Tibial nerve (tissue), 4 donors: ENCODE measurements at regions not wholly inside any gene's neighbourhood (a gene's known extent, or its start where the extent isn't known, plus 50 kb on each side); places are given as distances from the start of the nearest gene placed in this dataset.

Source experiments
- DNase-seq, 2 donors: peaks; one replicate each; pipeline ENCODE4 v3.0.0-alpha.2; 2019; ENCODE audit warnings: low spot score in 2 of 2
- H3K27ac ChIP-seq, 4 donors: fragments of 200-600 bp; sonication (generic) in 3 of 4; one replicate each; pipeline ENCODE4 v1.5.1; 2017 to 2019; ENCODE audit warnings: mild to moderate bottlenecking in 1 of 4
- H3K27me3 ChIP-seq, 2 donors: fragments of 200-600 bp; sonication (generic) in 1 of 2; one replicate each; pipeline versions ENCODE4 v1.5.1 to v1.6.0; 2017 to 2019
- H3K36me3 ChIP-seq, 3 donors: fragments of 200-600 bp; sonication (generic); one replicate each; pipeline ENCODE4 v1.5.1; 2018 to 2019
- H3K4me1 ChIP-seq, 4 donors: fragments of 200-600 bp; sonication (generic) in 3 of 4; one replicate each; pipeline ENCODE4 v1.5.1; 2017 to 2019
- H3K4me3 ChIP-seq, 4 donors: fragments of 200-600 bp; sonication (generic) in 3 of 4; one replicate each; pipeline ENCODE4 v1.5.1; 2017 to 2019; ENCODE audit warnings: mild to moderate bottlenecking in 1 of 4, moderate library complexity in 1 of 4
- H3K9me3 ChIP-seq, 4 donors: fragments of 200-600 bp; sonication (generic) in 3 of 4; one replicate each; pipeline ENCODE4 v1.5.1; 2017 to 2019
- EP300 ChIP-seq, 2 donors: sonication (generic); formaldehyde crosslinking; IDR thresholded peaks; one replicate each; pipeline ENCODE4 v1.6.1; 2017; ENCODE audit warnings: antibody characterized with exemption in 2 of 2, mild to moderate bottlenecking in 1 of 2
- POLR2A ChIP-seq, 2 donors: fragments of 450-650 bp; IDR thresholded peaks; one replicate each; pipeline ENCODE4 v1.6.1; 2017; ENCODE audit warnings: antibody characterized with exemption in 2 of 2, mild to moderate bottlenecking in 2 of 2, moderate library complexity in 2 of 2
- WGBS, 2 donors: methylation state at CpG; one replicate each; pipeline ENCODE4 v1.1.5; 2018; 5-methylcytosine and 5-hydroxymethylcytosine counted together
- TF ChIP-seq, protein P1 (sequence below), 5 experiments: fragments of 200-600 bp in 3 of 5; fragments of 450-650 bp in 2 of 5; sonication (generic) in 3 of 5; IDR thresholded peaks; one replicate each; pipeline ENCODE4 v1.5.1; 2016 to 2019; ENCODE audit warnings: antibody characterized with exemption in 5 of 5, mild to moderate bottlenecking in 3 of 5, moderate library complexity in 2 of 5

DNA sequence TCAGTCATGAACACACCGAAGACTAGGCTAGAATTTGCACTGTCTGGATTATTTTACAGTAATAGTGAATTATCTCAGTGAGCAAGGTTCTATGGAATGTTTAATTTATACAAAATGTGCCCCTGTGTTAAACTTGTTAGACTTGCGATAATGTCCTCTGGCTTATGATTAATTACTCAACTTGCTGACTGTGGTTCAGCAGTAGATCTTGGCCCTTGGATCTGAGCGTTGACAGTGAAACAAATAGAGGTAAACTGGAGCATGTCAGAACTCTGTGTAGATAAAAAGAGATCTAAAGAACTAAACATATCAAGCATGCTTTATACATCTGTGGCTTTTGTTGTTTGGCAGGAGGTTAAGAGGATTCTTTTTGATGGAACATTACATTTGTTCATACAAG lies 407.6 kb downstream of the DSEL start:
- peaks cover 0 to 3% (median 0%) of the 10 kb centered on the region in 4 donors for H3K4me1 ChIP-seq
- DNase-seq: no peak
- no peaks in the 10 kb centered on the region for H3K36me3 ChIP-seq
- no peak overlapping the region for H3K27ac ChIP-seq
- H3K9me3 ChIP-seq: no peaks in the 10 kb centered on the region
- no peak overlapping the region for H3K4me3 ChIP-seq
- 73 to 81% methylated on average over 3 of the region's 3 CpGs for WGBS, 2 donors
- no peaks in the 10 kb centered on the region for H3K27me3 ChIP-seq
- TF ChIP-seq EP300 (IDR thresholded peaks at IDR 0.05) (no peak), POLR2A (IDR thresholded peaks at IDR 0.05) (no peak)
- TF ChIP-seq, protein P1, sequence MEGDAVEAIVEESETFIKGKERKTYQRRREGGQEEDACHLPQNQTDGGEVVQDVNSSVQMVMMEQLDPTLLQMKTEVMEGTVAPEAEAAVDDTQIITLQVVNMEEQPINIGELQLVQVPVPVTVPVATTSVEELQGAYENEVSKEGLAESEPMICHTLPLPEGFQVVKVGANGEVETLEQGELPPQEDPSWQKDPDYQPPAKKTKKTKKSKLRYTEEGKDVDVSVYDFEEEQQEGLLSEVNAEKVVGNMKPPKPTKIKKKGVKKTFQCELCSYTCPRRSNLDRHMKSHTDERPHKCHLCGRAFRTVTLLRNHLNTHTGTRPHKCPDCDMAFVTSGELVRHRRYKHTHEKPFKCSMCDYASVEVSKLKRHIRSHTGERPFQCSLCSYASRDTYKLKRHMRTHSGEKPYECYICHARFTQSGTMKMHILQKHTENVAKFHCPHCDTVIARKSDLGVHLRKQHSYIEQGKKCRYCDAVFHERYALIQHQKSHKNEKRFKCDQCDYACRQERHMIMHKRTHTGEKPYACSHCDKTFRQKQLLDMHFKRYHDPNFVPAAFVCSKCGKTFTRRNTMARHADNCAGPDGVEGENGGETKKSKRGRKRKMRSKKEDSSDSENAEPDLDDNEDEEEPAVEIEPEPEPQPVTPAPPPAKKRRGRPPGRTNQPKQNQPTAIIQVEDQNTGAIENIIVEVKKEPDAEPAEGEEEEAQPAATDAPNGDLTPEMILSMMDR (IDR thresholded peaks at IDR 0.05): no peak

GRCh38 chr18:67104700-67105284 lies 411.7 kb downstream of the DSEL start:
- no peak overlapping the region for H3K27ac ChIP-seq
- TF ChIP-seq, protein P1 (IDR thresholded peaks at IDR 0.05): peak; percentile 38 to 65 (median 55)
- no peak for TF ChIP-seq POLR2A (IDR thresholded peaks at IDR 0.05)
- no peaks in the 10 kb centered on the region for H3K36me3 ChIP-seq
- peaks cover 0 to 3% (median 0%) of the 10 kb centered on the region in 4 donors for H3K4me1 ChIP-seq
- WGBS, 2 donors: 42 to 43% methylated on average over 7 of the region's 7 CpGs
- DNase-seq: peak; percentile 47 to 79
- no peaks in the 10 kb centered on the region for H3K9me3 ChIP-seq
- no peak overlapping the region for H3K4me3 ChIP-seq
- no peaks in the 10 kb centered on the region for H3K27me3 ChIP-seq

GRCh38 chr18:67094123-67094522 lies 422.4 kb downstream of the DSEL start:
- 71 to 78% methylated on average over 2 of the region's 2 CpGs for WGBS, 2 donors

GRCh38 chr18:67092141-67092540 lies 424.4 kb downstream of the DSEL start:
- TF ChIP-seq EP300 (IDR thresholded peaks at IDR 0.05) (no peak), POLR2A (IDR thresholded peaks at IDR 0.05) (no peak)
- TF ChIP-seq, protein P1 (IDR thresholded peaks at IDR 0.05): no peak
- DNase-seq: no peak
- Histone ChIP-seq H3K9me3 (no peaks in the 10 kb centered on the region), H3K27ac (no peak overlapping the region), H3K36me3 (no peaks in the 10 kb centered on the region), H3K4me1 (no peaks in the 10 kb centered on the region), H3K4me3 (no peak overlapping the region), H3K27me3 (no peaks in the 10 kb centered on the region)
- WGBS, 2 donors: 27 to 31% methylated on average over 1 of the region's 1 CpG

More at GRCh38 chr18:67094123-67094522, 422.4 kb downstream of the DSEL start:
- Histone ChIP-seq H3K27ac (no peak overlapping the region), H3K4me1 (no peaks in the 10 kb centered on the region), H3K27me3 (no peaks in the 10 kb centered on the region), H3K4me3 (no peak overlapping the region), H3K36me3 (no peaks in the 10 kb centered on the region), H3K9me3 (no peaks in the 10 kb centered on the region)
- DNase-seq: no peak
- TF ChIP-seq POLR2A (IDR thresholded peaks at IDR 0.05) (no peak), EP300 (IDR thresholded peaks at IDR 0.05) (no peak)
- TF ChIP-seq, protein P1 (IDR thresholded peaks at IDR 0.05): no peak

- Histone ChIP-seq H3K36me3 (no peaks in the 10 kb centered on the region), H3K27ac (no peak overlapping the region), H3K4me1 (no peaks in the 10 kb centered on the region), H3K27me3 (no peaks in the 10 kb centered on the region), H3K4me3 (no peak overlapping the region), H3K9me3 (no peaks in the 10 kb centered on the region)
- DNase-seq: no peak
- 78 to 81% methylated on average over 3 of the region's 3 CpGs for WGBS, 2 donors
- TF ChIP-seq POLR2A (IDR thresholded peaks at IDR 0.05): no peak
- TF ChIP-seq, protein P1 (IDR thresholded peaks at IDR 0.05): no peak
- no peak for TF ChIP-seq EP300 (IDR thresholded peaks at IDR 0.05)
Observed at GRCh38 chr18:67081482-67082211, 434.9 kb downstream of the DSEL start.
